ENCODE measurements at regions not wholly inside any gene's neighbourhood (a gene's known extent, or its start where the extent isn't known, plus 50 kb on each side); places are given as distances from the start of the nearest gene placed in this dataset.

DNA sequence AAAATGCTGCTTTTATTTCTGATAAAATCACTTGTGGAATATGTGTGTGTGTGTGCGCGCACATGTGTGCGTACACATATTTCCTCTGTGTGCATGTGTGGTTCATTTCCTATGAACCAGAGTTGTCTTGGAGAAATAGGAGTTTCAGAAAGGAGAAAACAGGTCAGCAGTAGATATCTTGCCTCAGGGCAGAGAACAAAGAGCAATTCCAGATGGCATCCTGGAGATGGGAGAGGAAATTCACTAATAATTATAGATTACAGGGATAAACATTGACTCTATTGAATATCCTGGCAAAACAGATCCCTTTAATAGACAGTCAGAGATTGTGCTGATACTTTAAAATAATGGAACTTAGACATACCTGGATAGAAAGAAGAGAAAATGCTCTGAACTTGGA lies 298.0 kb downstream of the TRIB2 start:
- TF ChIP-seq, protein P1, sequence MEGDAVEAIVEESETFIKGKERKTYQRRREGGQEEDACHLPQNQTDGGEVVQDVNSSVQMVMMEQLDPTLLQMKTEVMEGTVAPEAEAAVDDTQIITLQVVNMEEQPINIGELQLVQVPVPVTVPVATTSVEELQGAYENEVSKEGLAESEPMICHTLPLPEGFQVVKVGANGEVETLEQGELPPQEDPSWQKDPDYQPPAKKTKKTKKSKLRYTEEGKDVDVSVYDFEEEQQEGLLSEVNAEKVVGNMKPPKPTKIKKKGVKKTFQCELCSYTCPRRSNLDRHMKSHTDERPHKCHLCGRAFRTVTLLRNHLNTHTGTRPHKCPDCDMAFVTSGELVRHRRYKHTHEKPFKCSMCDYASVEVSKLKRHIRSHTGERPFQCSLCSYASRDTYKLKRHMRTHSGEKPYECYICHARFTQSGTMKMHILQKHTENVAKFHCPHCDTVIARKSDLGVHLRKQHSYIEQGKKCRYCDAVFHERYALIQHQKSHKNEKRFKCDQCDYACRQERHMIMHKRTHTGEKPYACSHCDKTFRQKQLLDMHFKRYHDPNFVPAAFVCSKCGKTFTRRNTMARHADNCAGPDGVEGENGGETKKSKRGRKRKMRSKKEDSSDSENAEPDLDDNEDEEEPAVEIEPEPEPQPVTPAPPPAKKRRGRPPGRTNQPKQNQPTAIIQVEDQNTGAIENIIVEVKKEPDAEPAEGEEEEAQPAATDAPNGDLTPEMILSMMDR (IDR thresholded peaks at IDR 0.05) = no peak
- TF ChIP-seq POLR2AphosphoS5 (IDR thresholded peaks at IDR 0.05; ENCODE audit: insufficient read depth in 1 of 2, low read depth in 1 of 2) = no peak

Measured in vagina (tissue), 2 donors.